ENCODE measurements at regions not wholly inside any gene's neighbourhood (a gene's known extent, or its start where the extent isn't known, plus 50 kb on each side); places are given as distances from the start of the nearest gene placed in this dataset.

GRCh38 chr12:98256830-98257229 is 258.6 kb upstream of the TMPO start:
- Mint-ChIP-seq H3K4me3 (ENCODE audit: low read depth, unreplicated experiment) (no peak overlapping the region), H3K9me3 (ENCODE audit: low read depth, unreplicated experiment) (no peaks in the 10 kb centered on the region), H3K27me3 (ENCODE audit: unreplicated experiment) (peaks cover 63% of the 10 kb centered on the region), H3K4me1 (ENCODE audit: low read depth, unreplicated experiment) (no peaks in the 10 kb centered on the region), H3K36me3 (ENCODE audit: insufficient read depth, unreplicated experiment) (no peaks in the 10 kb centered on the region), H3K27ac (ENCODE audit: unreplicated experiment) (no peak overlapping the region)
- CTCF ChIA-PET = no interaction called here
- no TSS peak for BruUV-seq (replicated peaks)
- no peak for TF ChIP-seq CTCF (IDR thresholded peaks at IDR 0.05; ENCODE audit: unreplicated experiment)
- DNase-seq = no peak
- intact Hi-C loops (cut with micrococcal nuclease; ENCODE audit: unreplicated experiment) = no loop called here

GRCh38 chr12:98259693-98260092 is 255.7 kb upstream of the TMPO start:
- DNase-seq = no peak
- TF ChIP-seq CTCF (IDR thresholded peaks at IDR 0.05; ENCODE audit: unreplicated experiment) = no peak
- no peaks in the 10 kb centered on the region for H3K4me1 Mint-ChIP-seq (ENCODE audit: low read depth, unreplicated experiment)
- no peaks in the 10 kb centered on the region for H3K9me3 Mint-ChIP-seq (ENCODE audit: low read depth, unreplicated experiment)
- peaks cover 89% of the 10 kb centered on the region for H3K27me3 Mint-ChIP-seq (ENCODE audit: unreplicated experiment)
- CTCF ChIA-PET = no interaction called here
- no peak overlapping the region for H3K4me3 Mint-ChIP-seq (ENCODE audit: low read depth, unreplicated experiment)
- H3K36me3 Mint-ChIP-seq (ENCODE audit: insufficient read depth, unreplicated experiment) = no peaks in the 10 kb centered on the region
- BruUV-seq (replicated peaks) = no TSS peak
- H3K27ac Mint-ChIP-seq (ENCODE audit: unreplicated experiment) = no peak overlapping the region
- intact Hi-C loops (cut with micrococcal nuclease; ENCODE audit: unreplicated experiment) = no loop called here

- intact Hi-C loops (cut with micrococcal nuclease; ENCODE audit: unreplicated experiment) = no loop called here
- peaks cover 86% of the 10 kb centered on the region for H3K27me3 Mint-ChIP-seq (ENCODE audit: unreplicated experiment)
- no peak for TF ChIP-seq CTCF (IDR thresholded peaks at IDR 0.05; ENCODE audit: unreplicated experiment)
- no peaks in the 10 kb centered on the region for H3K4me1 Mint-ChIP-seq (ENCODE audit: low read depth, unreplicated experiment)
- BruUV-seq (replicated peaks) = no TSS peak
- no peak overlapping the region for H3K4me3 Mint-ChIP-seq (ENCODE audit: low read depth, unreplicated experiment)
- CTCF ChIA-PET = no interaction called here
- no peaks in the 10 kb centered on the region for H3K36me3 Mint-ChIP-seq (ENCODE audit: insufficient read depth, unreplicated experiment)
- no peaks in the 10 kb centered on the region for H3K9me3 Mint-ChIP-seq (ENCODE audit: low read depth, unreplicated experiment)
- no peak overlapping the region for H3K27ac Mint-ChIP-seq (ENCODE audit: unreplicated experiment)
- no peak for DNase-seq
Measured at GRCh38 chr12:98260276-98260675, 255.1 kb upstream of the TMPO start.

DNA sequence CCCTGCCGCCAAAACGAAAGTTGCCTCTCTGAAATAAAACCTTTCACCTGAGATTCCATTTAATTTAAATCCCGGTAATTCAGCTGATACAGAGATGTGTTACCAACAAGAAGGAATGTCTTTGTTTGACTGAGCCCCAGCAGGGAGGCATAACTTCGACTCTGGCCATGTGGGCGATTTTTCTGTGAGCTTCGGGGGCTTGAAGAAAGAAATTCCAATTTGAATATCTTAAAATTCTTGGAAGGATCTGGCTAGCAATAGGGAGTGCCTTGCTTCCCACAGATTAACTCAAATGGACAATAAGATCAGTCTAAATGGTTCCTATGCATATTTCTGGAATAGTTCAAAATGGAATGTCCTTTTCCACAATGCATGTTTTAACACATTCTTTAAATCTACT is 252.5 kb upstream of the TMPO start:
- H3K9me3 Mint-ChIP-seq (ENCODE audit: low read depth, unreplicated experiment) = no peaks in the 10 kb centered on the region
- CTCF ChIA-PET = no interaction called here
- no peaks in the 10 kb centered on the region for H3K4me1 Mint-ChIP-seq (ENCODE audit: low read depth, unreplicated experiment)
- H3K4me3 Mint-ChIP-seq (ENCODE audit: low read depth, unreplicated experiment) = no peak overlapping the region
- intact Hi-C loops (cut with micrococcal nuclease; ENCODE audit: unreplicated experiment) = no loop called here
- no peak overlapping the region for H3K27ac Mint-ChIP-seq (ENCODE audit: unreplicated experiment)
- no peaks in the 10 kb centered on the region for H3K36me3 Mint-ChIP-seq (ENCODE audit: insufficient read depth, unreplicated experiment)
- no peak for TF ChIP-seq CTCF (IDR thresholded peaks at IDR 0.05; ENCODE audit: unreplicated experiment)
- no TSS peak for BruUV-seq (replicated peaks)
- no peak for DNase-seq
- H3K27me3 Mint-ChIP-seq (ENCODE audit: unreplicated experiment) = peaks cover 73% of the 10 kb centered on the region
